A549 (cell line): ENCODE measurements at regions not wholly inside any gene's neighbourhood (a gene's known extent, or its start where the extent isn't known, plus 50 kb on each side); places are given as distances from the start of the nearest gene placed in this dataset.

Experiments used
- EP300 ChIP-seq, 2 experiments: fragments of >200 bp; sonication (Bioruptor Twin); formaldehyde crosslinking; IDR thresholded peaks; 2 replicates in 1 of 2; 3 replicates in 1 of 2; pipeline ENCODE4 v1.6.1; 2016 to 2017
- HOXA7 ChIP-seq: fragments of 250-450 bp; sonication (Bioruptor Pico); IDR thresholded peaks from 2 replicates; pipeline ENCODE4 v1.5.0; 2020; ENCODE audit warnings: mild to moderate bottlenecking, moderate library complexity
- POLR2A ChIP-seq: IDR thresholded peaks from 2 replicates; pipeline ENCODE4 v1.6.1; 2012; ENCODE audit warnings: mild to moderate bottlenecking, low read length
- RAD21 ChIP-seq, 2 experiments: fragments of >200 bp in 1 of 2; sonication (Bioruptor Twin) in 1 of 2; formaldehyde crosslinking in 1 of 2; IDR thresholded peaks in 1 of 2; conservative IDR thresholded peaks in 1 of 2; 2 replicates in 1 of 2; 3 replicates in 1 of 2; pipeline ENCODE4 v1.6.1; 2012 to 2018; ENCODE audit warnings: inconsistent platforms in 1 of 2
- RCOR1 ChIP-seq: fragments of 150-350 bp; IDR thresholded peaks from 2 replicates; pipeline ENCODE4 v1.6.1; 2014; ENCODE audit warnings: antibody characterized with exemption, low read length, low read depth
- TFCP2L1 ChIP-seq: fragments of 250-450 bp; sonication (Bioruptor Pico); IDR thresholded peaks from 2 replicates; pipeline ENCODE4 v1.5.0; 2021; ENCODE audit warnings: mild to moderate bottlenecking
- ZC3H11A ChIP-seq: fragments of 450-650 bp; IDR thresholded peaks from 2 replicates; pipeline ENCODE4 v1.6.1; 2014; ENCODE audit warnings: antibody characterized with exemption, mild to moderate bottlenecking
- TF ChIP-seq, protein P1 (sequence below): fragments of >200 bp; sonication (Bioruptor Twin); formaldehyde crosslinking; IDR thresholded peaks from 3 replicates; pipeline ENCODE4 v1.5.1; 2016
- TF ChIP-seq, protein P2 (sequence below): fragments of 150-350 bp; IDR thresholded peaks from 2 replicates; pipeline ENCODE4 v1.6.1; 2014; ENCODE audit warnings: low read depth, mild to moderate bottlenecking, low read length
- TF ChIP-seq, protein P3 (sequence below): fragments of 200-600 bp; sonication (generic); IDR thresholded peaks from 2 replicates; pipeline ENCODE4 v1.6.1; 2016; ENCODE audit warnings: antibody characterized with exemption, mild to moderate bottlenecking, moderate library complexity
- TF ChIP-seq, protein P4 (sequence below): IDR thresholded peaks from 2 replicates; pipeline ENCODE4 v1.6.1; 2012

DNA sequence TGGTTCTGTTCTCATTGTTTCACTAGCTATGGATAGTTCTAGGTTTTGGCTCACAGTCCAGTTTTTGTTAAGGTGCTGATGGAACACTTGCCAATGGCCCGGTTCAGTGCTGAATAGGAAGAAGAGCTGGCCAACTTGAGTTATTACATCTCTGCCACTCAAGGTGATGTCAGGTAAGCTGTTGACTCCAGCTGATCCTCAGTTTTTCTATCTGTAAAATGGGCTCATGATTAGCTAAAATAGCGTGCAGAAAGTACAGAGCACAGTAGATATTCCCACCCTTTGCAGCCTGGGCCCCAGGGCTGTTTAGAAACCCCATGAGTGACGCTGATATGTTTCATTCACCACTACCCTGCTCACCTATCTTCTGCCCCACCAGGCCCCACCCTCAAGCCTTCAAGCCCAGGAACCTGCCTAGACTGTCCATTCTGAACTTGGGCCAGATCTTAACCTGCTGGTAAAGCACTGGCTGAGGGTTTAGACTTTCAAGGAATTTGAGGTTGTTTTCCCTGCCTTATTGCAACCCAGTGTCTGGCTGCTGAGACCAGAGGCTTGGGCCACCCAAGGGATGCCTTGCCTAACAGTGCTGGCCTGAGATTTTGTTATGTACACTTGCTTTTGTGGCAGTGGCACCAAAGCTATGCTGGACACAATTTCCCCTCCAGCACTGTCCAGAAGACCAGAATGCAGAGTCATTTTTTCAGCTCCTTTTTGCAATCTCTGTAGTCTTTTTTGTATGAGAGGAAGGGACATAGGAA, 378.2 kb upstream of the ZMIZ1 start:
- TF ChIP-seq TFCP2L1 (no peak), ZC3H11A (no peak), EP300 (IDR thresholded peaks at IDR 0.05) (no peak), POLR2A (no peak), RAD21 (conservative IDR thresholded peaks at IDR 0.05 in 1 of 2, IDR thresholded peaks at IDR 0.05 in 1 of 2) (no peak), RCOR1 (no peak), HOXA7 (CRISPR knock-in tag) (no peak)
- TF ChIP-seq, protein P1, sequence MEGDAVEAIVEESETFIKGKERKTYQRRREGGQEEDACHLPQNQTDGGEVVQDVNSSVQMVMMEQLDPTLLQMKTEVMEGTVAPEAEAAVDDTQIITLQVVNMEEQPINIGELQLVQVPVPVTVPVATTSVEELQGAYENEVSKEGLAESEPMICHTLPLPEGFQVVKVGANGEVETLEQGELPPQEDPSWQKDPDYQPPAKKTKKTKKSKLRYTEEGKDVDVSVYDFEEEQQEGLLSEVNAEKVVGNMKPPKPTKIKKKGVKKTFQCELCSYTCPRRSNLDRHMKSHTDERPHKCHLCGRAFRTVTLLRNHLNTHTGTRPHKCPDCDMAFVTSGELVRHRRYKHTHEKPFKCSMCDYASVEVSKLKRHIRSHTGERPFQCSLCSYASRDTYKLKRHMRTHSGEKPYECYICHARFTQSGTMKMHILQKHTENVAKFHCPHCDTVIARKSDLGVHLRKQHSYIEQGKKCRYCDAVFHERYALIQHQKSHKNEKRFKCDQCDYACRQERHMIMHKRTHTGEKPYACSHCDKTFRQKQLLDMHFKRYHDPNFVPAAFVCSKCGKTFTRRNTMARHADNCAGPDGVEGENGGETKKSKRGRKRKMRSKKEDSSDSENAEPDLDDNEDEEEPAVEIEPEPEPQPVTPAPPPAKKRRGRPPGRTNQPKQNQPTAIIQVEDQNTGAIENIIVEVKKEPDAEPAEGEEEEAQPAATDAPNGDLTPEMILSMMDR = no peak
- TF ChIP-seq, protein P2, sequence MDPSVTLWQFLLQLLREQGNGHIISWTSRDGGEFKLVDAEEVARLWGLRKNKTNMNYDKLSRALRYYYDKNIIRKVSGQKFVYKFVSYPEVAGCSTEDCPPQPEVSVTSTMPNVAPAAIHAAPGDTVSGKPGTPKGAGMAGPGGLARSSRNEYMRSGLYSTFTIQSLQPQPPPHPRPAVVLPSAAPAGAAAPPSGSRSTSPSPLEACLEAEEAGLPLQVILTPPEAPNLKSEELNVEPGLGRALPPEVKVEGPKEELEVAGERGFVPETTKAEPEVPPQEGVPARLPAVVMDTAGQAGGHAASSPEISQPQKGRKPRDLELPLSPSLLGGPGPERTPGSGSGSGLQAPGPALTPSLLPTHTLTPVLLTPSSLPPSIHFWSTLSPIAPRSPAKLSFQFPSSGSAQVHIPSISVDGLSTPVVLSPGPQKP = no peak
- TF ChIP-seq, protein P3, sequence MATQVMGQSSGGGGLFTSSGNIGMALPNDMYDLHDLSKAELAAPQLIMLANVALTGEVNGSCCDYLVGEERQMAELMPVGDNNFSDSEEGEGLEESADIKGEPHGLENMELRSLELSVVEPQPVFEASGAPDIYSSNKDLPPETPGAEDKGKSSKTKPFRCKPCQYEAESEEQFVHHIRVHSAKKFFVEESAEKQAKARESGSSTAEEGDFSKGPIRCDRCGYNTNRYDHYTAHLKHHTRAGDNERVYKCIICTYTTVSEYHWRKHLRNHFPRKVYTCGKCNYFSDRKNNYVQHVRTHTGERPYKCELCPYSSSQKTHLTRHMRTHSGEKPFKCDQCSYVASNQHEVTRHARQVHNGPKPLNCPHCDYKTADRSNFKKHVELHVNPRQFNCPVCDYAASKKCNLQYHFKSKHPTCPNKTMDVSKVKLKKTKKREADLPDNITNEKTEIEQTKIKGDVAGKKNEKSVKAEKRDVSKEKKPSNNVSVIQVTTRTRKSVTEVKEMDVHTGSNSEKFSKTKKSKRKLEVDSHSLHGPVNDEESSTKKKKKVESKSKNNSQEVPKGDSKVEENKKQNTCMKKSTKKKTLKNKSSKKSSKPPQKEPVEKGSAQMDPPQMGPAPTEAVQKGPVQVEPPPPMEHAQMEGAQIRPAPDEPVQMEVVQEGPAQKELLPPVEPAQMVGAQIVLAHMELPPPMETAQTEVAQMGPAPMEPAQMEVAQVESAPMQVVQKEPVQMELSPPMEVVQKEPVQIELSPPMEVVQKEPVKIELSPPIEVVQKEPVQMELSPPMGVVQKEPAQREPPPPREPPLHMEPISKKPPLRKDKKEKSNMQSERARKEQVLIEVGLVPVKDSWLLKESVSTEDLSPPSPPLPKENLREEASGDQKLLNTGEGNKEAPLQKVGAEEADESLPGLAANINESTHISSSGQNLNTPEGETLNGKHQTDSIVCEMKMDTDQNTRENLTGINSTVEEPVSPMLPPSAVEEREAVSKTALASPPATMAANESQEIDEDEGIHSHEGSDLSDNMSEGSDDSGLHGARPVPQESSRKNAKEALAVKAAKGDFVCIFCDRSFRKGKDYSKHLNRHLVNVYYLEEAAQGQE = no peak
- TF ChIP-seq, protein P4, sequence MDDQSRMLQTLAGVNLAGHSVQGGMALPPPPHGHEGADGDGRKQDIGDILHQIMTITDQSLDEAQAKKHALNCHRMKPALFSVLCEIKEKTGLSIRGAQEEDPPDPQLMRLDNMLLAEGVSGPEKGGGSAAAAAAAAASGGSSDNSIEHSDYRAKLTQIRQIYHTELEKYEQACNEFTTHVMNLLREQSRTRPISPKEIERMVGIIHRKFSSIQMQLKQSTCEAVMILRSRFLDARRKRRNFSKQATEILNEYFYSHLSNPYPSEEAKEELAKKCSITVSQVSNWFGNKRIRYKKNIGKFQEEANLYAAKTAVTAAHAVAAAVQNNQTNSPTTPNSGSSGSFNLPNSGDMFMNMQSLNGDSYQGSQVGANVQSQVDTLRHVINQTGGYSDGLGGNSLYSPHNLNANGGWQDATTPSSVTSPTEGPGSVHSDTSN = no peak
